ENCODE measurements at regions not wholly inside any gene's neighbourhood (a gene's known extent, or its start where the extent isn't known, plus 50 kb on each side); places are given as distances from the start of the nearest gene placed in this dataset.

- DNase-seq (ENCODE audit: low spot score): no peak
These were observed 270.8 kb downstream of the PTTG2 start for GRCh38 chr4:38230821-38231563.

GRCh38 chr4:38231626-38232025, 271.4 kb downstream of the PTTG2 start:
- no peak for DNase-seq (ENCODE audit: low spot score)

GRCh38 chr4:38232741-38233140, 272.5 kb downstream of the PTTG2 start:
- DNase-seq (ENCODE audit: low spot score): no peak

GRCh38 chr4:38233727-38234480, 273.7 kb downstream of the PTTG2 start:
- no peak for DNase-seq (ENCODE audit: low spot score)

- DNase-seq (ENCODE audit: low spot score): no peak
These were observed 275.2 kb downstream of the PTTG2 start for GRCh38 chr4:38235354-38235753.

- DNase-seq (ENCODE audit: low spot score): no peak
These were observed 275.8 kb downstream of the PTTG2 start for GRCh38 chr4:38236003-38236402.

- DNase-seq (ENCODE audit: low spot score): no peak
These were observed 276.3 kb downstream of the PTTG2 start for GRCh38 chr4:38236503-38236902.

GRCh38 chr4:38237139-38237538, 276.9 kb downstream of the PTTG2 start:
- peak; percentile 80 for DNase-seq (ENCODE audit: low spot score)

- no peak for DNase-seq (ENCODE audit: low spot score)
These were observed 281.3 kb downstream of the PTTG2 start for GRCh38 chr4:38241541-38241940.

GRCh38 chr4:38242101-38242500, 281.9 kb downstream of the PTTG2 start:
- DNase-seq (ENCODE audit: low spot score): no peak

GRCh38 chr4:38242822-38243387, 282.7 kb downstream of the PTTG2 start:
- no peak for DNase-seq (ENCODE audit: low spot score)

GRCh38 chr4:38243388-38244053, 283.3 kb downstream of the PTTG2 start:
- DNase-seq (ENCODE audit: low spot score): no peak

- DNase-seq (ENCODE audit: low spot score): no peak
These were observed 294.6 kb downstream of the PTTG2 start for GRCh38 chr4:38254825-38255224.

GRCh38 chr4:38255572-38255971, 295.4 kb downstream of the PTTG2 start:
- DNase-seq (ENCODE audit: low spot score): no peak

- peak; percentile 88 for DNase-seq (ENCODE audit: low spot score)
These were observed 306.4 kb downstream of the PTTG2 start for GRCh38 chr4:38266616-38267015.

- no peak for DNase-seq (ENCODE audit: low spot score)
These were observed 308.1 kb downstream of the PTTG2 start for GRCh38 chr4:38268108-38268820.

GRCh38 chr4:38268837-38269236, 308.6 kb downstream of the PTTG2 start:
- no peak for DNase-seq (ENCODE audit: low spot score)

GRCh38 chr4:38273407-38273806, 313.2 kb downstream of the PTTG2 start:
- DNase-seq (ENCODE audit: low spot score): no peak

GRCh38 chr4:38275331-38276100, 315.3 kb downstream of the PTTG2 start:
- DNase-seq (ENCODE audit: low spot score): no peak

GRCh38 chr4:38278255-38278654, 318.1 kb downstream of the PTTG2 start:
- no peak for DNase-seq (ENCODE audit: low spot score)

- DNase-seq (ENCODE audit: low spot score): no peak
These were observed 318.9 kb downstream of the PTTG2 start for GRCh38 chr4:38279077-38279476.

Measured in kidney capillary endothelial cell (primary cell).